Right lobe of liver (tissue), 4 donors: ENCODE measurements at regions not wholly inside any gene's neighbourhood (a gene's known extent, or its start where the extent isn't known, plus 50 kb on each side); places are given as distances from the start of the nearest gene placed in this dataset.

Experiments used
- CTCF ChIP-seq, 4 donors: fragments of 200-600 bp in 3 of 4; fragments of 450-650 bp in 1 of 4; IDR thresholded peaks; one replicate each; pipeline versions ENCODE4 v1.5.1 to v1.8.0; 2016 to 2022; ENCODE audit warnings: antibody characterized with exemption in 4 of 4, mild to moderate bottlenecking in 2 of 4
- POLR2A ChIP-seq: fragments of 450-650 bp; IDR thresholded peaks from one replicate; pipeline ENCODE4 v1.6.1; 2017; ENCODE audit warnings: antibody characterized with exemption, mild to moderate bottlenecking
- donor health status: DM: no; HTN: no; CAD: no.
- donor health status: DM: no; HTN: no; CAD: no.
- donor health status: DM: no; HTN: yes; CAD: no.

- TF ChIP-seq POLR2A (no peak), CTCF (IDR thresholded peaks at IDR 0.05) (no peak)
Observed at GRCh38 chr1:38773483-38773882, 86.1 kb downstream of the RRAGC start.
